HFFc6 (cell line): ENCODE measurements at regions not wholly inside any gene's neighbourhood (a gene's known extent, or its start where the extent isn't known, plus 50 kb on each side); places are given as distances from the start of the nearest gene placed in this dataset.
A peak's percentile ranks its signal among the peaks of the same experiment; 100 is the strongest.

ENCODE experiments used
- DNase-seq: peaks from one replicate; pipeline ENCODE4 v3.0.0-alpha.2; 2018
- H3K27ac Mint-ChIP-seq: 2 replicates; pipeline ENCODE4 v1.8.0; 2020; ENCODE audit warnings: mild to moderate bottlenecking, mixed read lengths
- H3K27me3 Mint-ChIP-seq: 2 replicates; pipeline ENCODE4 v1.8.0; 2021; ENCODE audit warnings: mild to moderate bottlenecking, moderate library complexity, mixed read lengths; ENCODE audit not compliant: insufficient read depth
- H3K36me3 Mint-ChIP-seq: 2 replicates; pipeline ENCODE4 v1.8.0; 2021; ENCODE audit warnings: low read depth, mixed read lengths
- H3K4me1 Mint-ChIP-seq: 2 replicates; pipeline ENCODE4 v1.8.0; 2020; ENCODE audit warnings: low read depth, mixed read lengths
- H3K4me3 Mint-ChIP-seq: 2 replicates; pipeline ENCODE4 v1.8.0; 2020; ENCODE audit warnings: mild to moderate bottlenecking, moderate library complexity, mixed read lengths
- H3K9me3 Mint-ChIP-seq: 2 replicates; pipeline ENCODE4 v1.8.0; 2020; ENCODE audit warnings: mild to moderate bottlenecking, mixed read lengths
- CTCF ChIP-seq: fragments of 200-600 bp; sonication (generic); IDR thresholded peaks from 2 replicates; pipeline ENCODE4 v1.5.0; 2021; ENCODE audit warnings: antibody characterized with exemption, mild to moderate bottlenecking

GRCh38 chr4:134024251-134024650, 177.3 kb downstream of the PABPC4L start:
- H3K4me3 Mint-ChIP-seq = no peak overlapping the region
- no peaks in the 10 kb centered on the region for H3K9me3 Mint-ChIP-seq
- H3K27ac Mint-ChIP-seq = no peak overlapping the region
- no peaks in the 10 kb centered on the region for H3K36me3 Mint-ChIP-seq
- H3K4me1 Mint-ChIP-seq = peaks cover 8% of the 10 kb centered on the region; the same call in 1 of the 2 replicates
- H3K27me3 Mint-ChIP-seq = no peaks in the 10 kb centered on the region
- peak; percentile 64; the same call in 1 of the 2 replicates for TF ChIP-seq CTCF
- DNase-seq = peak; percentile 40

DNA sequence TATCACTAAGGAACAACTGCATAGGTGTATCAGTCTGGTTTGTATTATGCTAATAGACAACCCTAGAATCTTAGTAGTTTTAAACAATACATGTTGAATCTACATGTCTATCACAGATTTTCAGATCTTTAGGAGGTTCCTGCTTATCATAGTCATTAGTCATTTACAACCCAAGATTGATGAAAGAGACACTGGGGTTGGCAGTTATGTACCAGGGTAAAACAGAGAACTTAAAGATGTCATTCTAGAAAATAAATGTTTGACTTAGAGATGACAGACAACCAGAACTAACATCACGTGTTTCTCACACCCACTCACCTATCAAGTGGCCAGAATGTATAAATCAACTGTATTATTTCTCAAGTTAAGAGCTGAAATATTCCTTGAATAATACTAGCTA, 181.9 kb downstream of the PABPC4L start:
- Mint-ChIP-seq H3K4me3 (no peak overlapping the region), H3K9me3 (no peaks in the 10 kb centered on the region)

DNA sequence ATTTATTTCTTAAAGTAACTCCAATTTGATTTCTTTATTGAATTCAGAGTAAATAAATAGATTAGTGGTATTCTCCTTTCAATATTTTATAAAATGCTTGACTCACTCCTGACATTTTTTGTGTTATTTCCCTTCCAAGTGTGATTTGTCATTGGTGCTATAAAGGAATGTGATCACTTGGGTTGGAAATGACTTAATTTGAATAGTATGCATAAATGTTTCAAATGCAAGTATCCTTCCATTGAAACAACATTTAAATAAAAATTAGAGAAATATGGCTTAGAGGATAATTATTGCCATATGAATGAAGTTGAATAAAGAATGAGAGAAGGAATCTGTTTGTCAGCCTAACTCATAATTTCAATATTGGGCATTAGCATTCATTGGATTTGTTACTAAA, 182.7 kb downstream of the PABPC4L start:
- no peak overlapping the region for H3K4me3 Mint-ChIP-seq
- DNase-seq = no peak
- no peak overlapping the region for H3K27ac Mint-ChIP-seq
- no peak for TF ChIP-seq CTCF
- H3K27me3 Mint-ChIP-seq = no peaks in the 10 kb centered on the region
- H3K9me3 Mint-ChIP-seq = no peaks in the 10 kb centered on the region
- H3K4me1 Mint-ChIP-seq = no peaks in the 10 kb centered on the region; the same call in 1 of the 2 replicates
- no peaks in the 10 kb centered on the region; the same call in 1 of the 2 replicates for H3K36me3 Mint-ChIP-seq

More for the DNA sequence above, 181.9 kb downstream of the PABPC4L start:
- TF ChIP-seq CTCF = no peak
- Mint-ChIP-seq H3K36me3 (no peaks in the 10 kb centered on the region), H3K27me3 (no peaks in the 10 kb centered on the region), H3K27ac (no peak overlapping the region), H3K4me1 (no peaks in the 10 kb centered on the region; the same call in 1 of the 2 replicates)
- no peak for DNase-seq

DNA sequence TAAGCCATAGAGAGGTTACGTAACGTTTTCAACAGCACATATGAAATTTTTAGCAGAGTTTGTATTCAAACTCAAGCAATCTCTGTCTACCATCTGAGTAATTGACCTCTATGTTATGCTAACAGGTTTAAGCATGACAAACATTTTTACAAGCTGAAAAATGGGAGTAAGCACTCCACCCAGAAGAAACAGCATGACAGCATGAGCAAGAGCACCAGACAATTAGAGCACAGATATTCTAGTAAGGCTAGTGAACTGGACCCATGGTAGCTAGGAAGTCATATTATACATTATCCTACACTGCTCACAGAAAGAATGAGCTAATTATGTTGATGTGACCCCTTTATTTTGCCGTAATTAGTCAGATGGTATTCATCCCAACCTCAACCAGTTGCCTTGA, 200.5 kb downstream of the PABPC4L start:
- no peak overlapping the region for H3K4me3 Mint-ChIP-seq
- H3K27ac Mint-ChIP-seq = no peak overlapping the region
- DNase-seq = peak; percentile 45
- TF ChIP-seq CTCF = no peak
- H3K4me1 Mint-ChIP-seq = peaks cover 13% of the 10 kb centered on the region; the same call in 1 of the 2 replicates
- no peaks in the 10 kb centered on the region for H3K9me3 Mint-ChIP-seq
- no peaks in the 10 kb centered on the region for H3K36me3 Mint-ChIP-seq
- H3K27me3 Mint-ChIP-seq = no peaks in the 10 kb centered on the region; the same call in 1 of the 2 replicates

DNA sequence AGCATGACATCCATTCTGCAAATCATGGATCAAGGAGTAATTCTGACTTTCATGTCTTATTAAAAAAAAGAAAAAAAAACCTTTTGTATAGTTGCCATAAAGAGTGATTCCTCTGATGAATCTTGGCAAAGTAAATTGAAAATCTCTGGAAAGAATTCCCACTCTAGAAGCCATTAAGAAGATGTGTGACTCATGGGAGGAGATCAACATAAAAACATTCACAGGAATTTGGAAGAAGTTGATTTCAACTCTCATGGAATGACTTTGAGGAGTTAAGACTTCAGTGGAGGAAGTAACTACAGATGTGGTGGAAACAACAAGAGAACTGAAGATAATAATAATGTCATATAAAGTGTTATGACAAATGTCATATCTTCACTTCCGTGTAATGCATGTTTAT, 204.2 kb downstream of the PABPC4L start:
- no peaks in the 10 kb centered on the region for H3K9me3 Mint-ChIP-seq

More for the DNA sequence above, 204.2 kb downstream of the PABPC4L start:
- peaks cover 1% of the 10 kb centered on the region for H3K27me3 Mint-ChIP-seq
- no peak overlapping the region for H3K4me3 Mint-ChIP-seq
- H3K4me1 Mint-ChIP-seq = peaks cover 13% of the 10 kb centered on the region; the same call in 1 of the 2 replicates
- no peak for TF ChIP-seq CTCF
- peak; percentile 25 for DNase-seq
- no peaks in the 10 kb centered on the region for H3K36me3 Mint-ChIP-seq
- no peak overlapping the region; the same call in 1 of the 2 replicates for H3K27ac Mint-ChIP-seq
